ENCODE measurements at regions not wholly inside any gene's neighbourhood (a gene's known extent, or its start where the extent isn't known, plus 50 kb on each side); places are given as distances from the start of the nearest gene placed in this dataset.
A peak's percentile ranks its signal among the peaks of the same experiment; 100 is the strongest.

- Histone ChIP-seq H3K27ac (replicated peaks) (no peak overlapping the region), H3K27me3 (ENCODE audit: insufficient read depth, poor library complexity, severe bottlenecking) (no peaks in the 10 kb centered on the region), H3K4me3 (replicated peaks; ENCODE audit: insufficient read depth, low read length) (no peak overlapping the region)
- no peak for TF ChIP-seq POLR2AphosphoS5 (IDR thresholded peaks at IDR 0.05; ENCODE audit: low read depth)
- TF ChIP-seq, protein P1, sequence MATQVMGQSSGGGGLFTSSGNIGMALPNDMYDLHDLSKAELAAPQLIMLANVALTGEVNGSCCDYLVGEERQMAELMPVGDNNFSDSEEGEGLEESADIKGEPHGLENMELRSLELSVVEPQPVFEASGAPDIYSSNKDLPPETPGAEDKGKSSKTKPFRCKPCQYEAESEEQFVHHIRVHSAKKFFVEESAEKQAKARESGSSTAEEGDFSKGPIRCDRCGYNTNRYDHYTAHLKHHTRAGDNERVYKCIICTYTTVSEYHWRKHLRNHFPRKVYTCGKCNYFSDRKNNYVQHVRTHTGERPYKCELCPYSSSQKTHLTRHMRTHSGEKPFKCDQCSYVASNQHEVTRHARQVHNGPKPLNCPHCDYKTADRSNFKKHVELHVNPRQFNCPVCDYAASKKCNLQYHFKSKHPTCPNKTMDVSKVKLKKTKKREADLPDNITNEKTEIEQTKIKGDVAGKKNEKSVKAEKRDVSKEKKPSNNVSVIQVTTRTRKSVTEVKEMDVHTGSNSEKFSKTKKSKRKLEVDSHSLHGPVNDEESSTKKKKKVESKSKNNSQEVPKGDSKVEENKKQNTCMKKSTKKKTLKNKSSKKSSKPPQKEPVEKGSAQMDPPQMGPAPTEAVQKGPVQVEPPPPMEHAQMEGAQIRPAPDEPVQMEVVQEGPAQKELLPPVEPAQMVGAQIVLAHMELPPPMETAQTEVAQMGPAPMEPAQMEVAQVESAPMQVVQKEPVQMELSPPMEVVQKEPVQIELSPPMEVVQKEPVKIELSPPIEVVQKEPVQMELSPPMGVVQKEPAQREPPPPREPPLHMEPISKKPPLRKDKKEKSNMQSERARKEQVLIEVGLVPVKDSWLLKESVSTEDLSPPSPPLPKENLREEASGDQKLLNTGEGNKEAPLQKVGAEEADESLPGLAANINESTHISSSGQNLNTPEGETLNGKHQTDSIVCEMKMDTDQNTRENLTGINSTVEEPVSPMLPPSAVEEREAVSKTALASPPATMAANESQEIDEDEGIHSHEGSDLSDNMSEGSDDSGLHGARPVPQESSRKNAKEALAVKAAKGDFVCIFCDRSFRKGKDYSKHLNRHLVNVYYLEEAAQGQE (IDR thresholded peaks at IDR 0.05; ENCODE audit: insufficient replicate concordance, low read depth), result no peak
- TF ChIP-seq GABPA (IDR thresholded peaks at IDR 0.05; ENCODE audit: low read depth), result no peak
- TF ChIP-seq SPI1 (IDR thresholded peaks at IDR 0.05; ENCODE audit: borderline replicate concordance, low read depth), result no peak
- TF ChIP-seq CTCF (IDR thresholded peaks at IDR 0.05; ENCODE audit: insufficient read depth, low read length), result no peak
- DNase-seq (ENCODE audit: low read depth in 1 of 2, low spot score in 1 of 2), result no peak
These were observed 60.8 kb downstream of the SOX4 start for GRCh38 chr6:21654361-21654760.

DNA sequence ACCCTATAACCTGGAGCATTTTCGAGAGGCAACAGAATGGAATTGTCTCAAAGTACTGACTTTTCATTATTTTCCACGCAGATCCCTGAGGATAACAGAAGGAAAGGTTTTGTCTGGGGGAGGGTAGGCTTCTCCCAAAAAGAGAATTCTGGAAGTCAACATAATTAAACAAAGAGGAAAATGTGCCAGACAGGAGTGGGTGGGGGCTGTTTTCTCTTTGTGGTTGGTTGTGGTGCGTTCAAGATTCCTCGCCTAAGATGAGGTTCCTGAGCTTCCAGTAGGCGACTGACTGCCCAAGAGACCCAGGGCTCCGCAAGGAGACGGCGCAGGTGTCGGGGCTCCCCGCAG, 70.4 kb downstream of the SOX4 start:
- H3K27me3 ChIP-seq (ENCODE audit: insufficient read depth, poor library complexity, severe bottlenecking), result peaks cover 52% of the 10 kb centered on the region
- TF ChIP-seq GABPA (IDR thresholded peaks at IDR 0.05; ENCODE audit: low read depth) (no peak), CTCF (IDR thresholded peaks at IDR 0.05; ENCODE audit: insufficient read depth, low read length) (no peak), POLR2AphosphoS5 (IDR thresholded peaks at IDR 0.05; ENCODE audit: low read depth) (no peak), SPI1 (IDR thresholded peaks at IDR 0.05; ENCODE audit: borderline replicate concordance, low read depth) (no peak)
- TF ChIP-seq, protein P1 (IDR thresholded peaks at IDR 0.05; ENCODE audit: insufficient replicate concordance, low read depth), result no peak
- no peak for DNase-seq (ENCODE audit: low read depth in 1 of 2, low spot score in 1 of 2)
- no peak overlapping the region for H3K27ac ChIP-seq (replicated peaks)
- no peak overlapping the region for H3K4me3 ChIP-seq (replicated peaks; ENCODE audit: insufficient read depth, low read length)

- peak in 1 of 2 experiments; percentile 4 for DNase-seq (ENCODE audit: low read depth in 1 of 2, low spot score in 1 of 2)
- Histone ChIP-seq H3K27ac (replicated peaks) (no peak overlapping the region), H3K27me3 (ENCODE audit: insufficient read depth, poor library complexity, severe bottlenecking) (peaks cover 52% of the 10 kb centered on the region), H3K4me3 (replicated peaks; ENCODE audit: insufficient read depth, low read length) (no peak overlapping the region)
- TF ChIP-seq CTCF (IDR thresholded peaks at IDR 0.05; ENCODE audit: insufficient read depth, low read length), result no peak
- no peak for TF ChIP-seq POLR2AphosphoS5 (IDR thresholded peaks at IDR 0.05; ENCODE audit: low read depth)
- TF ChIP-seq, protein P1 (IDR thresholded peaks at IDR 0.05; ENCODE audit: insufficient replicate concordance, low read depth), result no peak
- TF ChIP-seq SPI1 (IDR thresholded peaks at IDR 0.05; ENCODE audit: borderline replicate concordance, low read depth), result no peak
- TF ChIP-seq GABPA (IDR thresholded peaks at IDR 0.05; ENCODE audit: low read depth), result no peak
These were observed 71.0 kb downstream of the SOX4 start for GRCh38 chr6:21664314-21665109.
